ENCODE measurements at regions not wholly inside any gene's neighbourhood (a gene's known extent, or its start where the extent isn't known, plus 50 kb on each side); places are given as distances from the start of the nearest gene placed in this dataset.
A peak's percentile ranks its signal among the peaks of the same experiment; 100 is the strongest.

DNA sequence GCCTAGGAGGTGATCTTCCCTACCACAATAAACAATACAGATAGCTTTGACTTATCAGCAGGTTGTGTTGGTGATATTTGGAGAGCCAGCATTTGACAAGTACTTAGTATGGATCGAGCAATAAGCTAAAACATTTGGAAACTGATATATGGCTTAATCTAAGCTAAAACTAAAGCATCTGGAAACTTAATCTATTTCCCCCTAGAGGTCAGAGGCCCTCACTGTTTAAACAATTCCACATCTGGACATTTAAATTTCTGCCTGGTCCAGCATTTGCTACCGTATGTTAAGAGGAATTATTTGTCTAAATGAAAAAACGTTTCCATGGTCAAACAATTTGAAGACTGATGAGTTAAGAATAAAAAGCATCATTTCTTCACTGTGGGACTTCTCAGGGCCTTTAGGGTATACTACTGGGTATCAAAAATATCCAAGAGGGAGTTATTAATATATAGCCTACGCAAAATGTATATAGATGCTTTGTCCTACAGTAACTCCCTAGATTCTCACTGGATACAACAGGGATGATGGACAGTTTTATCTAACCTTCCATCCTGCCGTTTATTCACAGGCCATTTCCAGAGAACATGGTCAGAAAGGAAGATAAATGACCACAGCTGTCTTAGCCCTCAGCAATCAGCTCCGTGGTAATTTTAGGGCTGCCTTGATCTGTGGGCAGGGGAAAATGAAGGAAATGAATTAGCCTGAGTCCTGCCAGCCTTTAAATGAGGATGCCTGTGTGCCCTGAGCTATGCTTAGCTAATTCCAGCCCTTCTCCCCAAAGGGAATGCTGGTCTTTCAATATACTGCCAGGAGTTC lies 135.4 kb upstream of the NUDT4 start:
- DNase-seq (ENCODE audit: low read depth): peak; percentile 62

DNA sequence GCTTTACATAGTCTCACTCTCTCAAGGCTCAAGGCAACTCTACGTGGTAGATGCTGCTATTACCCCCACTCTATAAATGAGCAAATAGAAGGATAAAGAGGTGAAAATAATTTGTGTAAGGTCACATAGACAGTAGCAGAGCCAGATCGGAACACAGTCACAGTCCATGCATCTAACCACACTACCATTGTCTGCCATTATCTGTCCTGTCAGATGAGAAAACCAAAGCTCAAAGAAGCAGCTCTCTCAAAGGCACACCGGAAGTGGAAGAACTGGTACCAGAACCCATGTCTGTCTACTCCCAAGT lies 134.4 kb upstream of the NUDT4 start:
- no peak for DNase-seq (ENCODE audit: low read depth)

DNA sequence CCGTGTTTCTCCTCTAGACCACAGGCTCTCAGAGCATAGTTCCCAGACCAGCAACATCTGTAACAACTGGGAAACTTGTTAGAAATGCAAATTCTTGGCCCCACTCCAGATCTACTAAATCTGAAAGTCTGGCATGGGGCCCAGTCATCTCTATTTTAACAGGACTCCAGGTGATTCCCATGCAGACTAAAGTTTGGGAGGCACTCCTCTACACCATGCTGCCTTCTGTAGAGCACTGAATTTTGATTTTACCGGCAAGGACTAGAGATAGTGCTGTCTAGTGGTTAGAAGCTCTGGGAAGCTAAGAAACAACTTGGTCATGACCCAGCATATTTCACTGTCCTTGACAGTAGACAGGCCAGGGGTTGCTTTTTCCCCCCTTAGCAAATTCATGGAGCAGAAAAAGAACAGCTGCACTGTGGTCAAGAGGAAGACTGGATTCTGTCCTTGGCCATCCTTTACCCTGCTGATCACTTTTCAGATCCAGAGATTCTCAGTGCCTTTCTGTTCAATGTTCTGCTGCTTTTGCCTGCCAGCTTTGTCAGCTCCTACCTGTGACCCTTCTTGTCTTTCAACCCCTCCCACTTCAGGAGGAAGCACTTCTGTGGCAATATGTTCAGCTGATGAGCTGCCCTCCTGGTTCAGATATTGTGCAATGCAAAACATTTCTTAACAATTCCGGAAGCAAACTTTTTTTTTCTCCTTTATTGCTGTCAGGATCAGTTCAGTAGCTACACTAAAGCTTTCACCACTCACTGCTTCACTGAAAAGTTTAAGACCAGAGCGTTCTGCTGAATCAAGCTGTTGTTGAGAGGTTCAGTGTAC lies 133.8 kb upstream of the NUDT4 start:
- peak; percentile 82 for DNase-seq (ENCODE audit: low read depth)

GRCh38 chr12:93244514-93245077 lies 133.1 kb upstream of the NUDT4 start:
- DNase-seq (ENCODE audit: low read depth): no peak

GRCh38 chr12:93245543-93245942 lies 132.2 kb upstream of the NUDT4 start:
- DNase-seq (ENCODE audit: low read depth): no peak

- DNase-seq (ENCODE audit: low read depth): no peak
These were observed 130.3 kb upstream of the NUDT4 start for GRCh38 chr12:93247313-93247991.

GRCh38 chr12:93252221-93252620 lies 125.5 kb upstream of the NUDT4 start:
- no peak for DNase-seq (ENCODE audit: low read depth)

GRCh38 chr12:93254911-93255310 lies 122.8 kb upstream of the NUDT4 start:
- no peak for DNase-seq (ENCODE audit: low read depth)

DNA sequence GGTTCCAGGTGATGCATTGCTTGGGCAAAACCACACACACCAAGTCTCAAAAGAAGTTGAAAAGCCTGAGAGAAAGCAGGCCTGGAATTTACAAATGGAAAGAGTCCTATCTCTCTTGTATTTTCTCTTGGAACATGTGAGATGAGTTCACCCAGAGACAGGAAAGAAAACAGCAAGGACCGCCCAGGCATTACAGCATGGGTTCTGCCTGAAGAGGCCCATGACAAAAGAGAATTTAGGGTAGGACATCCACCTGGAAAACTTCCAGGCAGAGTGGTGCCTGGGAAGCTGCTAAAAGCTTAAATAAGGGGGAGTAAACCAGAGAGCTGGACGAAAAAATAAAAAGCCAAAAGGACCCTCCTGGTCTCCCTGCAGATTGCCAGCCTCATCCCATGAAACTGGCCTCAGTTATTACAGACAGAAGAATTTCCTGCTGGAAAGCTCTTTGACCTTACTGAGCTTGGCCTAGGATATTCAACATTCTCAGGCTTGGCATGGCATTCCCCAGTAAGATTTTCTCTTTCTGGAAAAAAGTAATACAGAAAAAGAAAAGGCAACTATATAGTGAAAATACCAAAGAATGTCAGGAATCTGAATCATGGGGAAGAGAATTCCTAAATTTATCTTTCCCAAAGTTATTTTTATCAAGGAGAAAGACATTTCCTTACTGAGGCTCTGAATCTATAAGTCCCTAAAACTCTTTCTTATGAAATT lies 121.3 kb upstream of the NUDT4 start:
- DNase-seq (ENCODE audit: low read depth): no peak

DNA sequence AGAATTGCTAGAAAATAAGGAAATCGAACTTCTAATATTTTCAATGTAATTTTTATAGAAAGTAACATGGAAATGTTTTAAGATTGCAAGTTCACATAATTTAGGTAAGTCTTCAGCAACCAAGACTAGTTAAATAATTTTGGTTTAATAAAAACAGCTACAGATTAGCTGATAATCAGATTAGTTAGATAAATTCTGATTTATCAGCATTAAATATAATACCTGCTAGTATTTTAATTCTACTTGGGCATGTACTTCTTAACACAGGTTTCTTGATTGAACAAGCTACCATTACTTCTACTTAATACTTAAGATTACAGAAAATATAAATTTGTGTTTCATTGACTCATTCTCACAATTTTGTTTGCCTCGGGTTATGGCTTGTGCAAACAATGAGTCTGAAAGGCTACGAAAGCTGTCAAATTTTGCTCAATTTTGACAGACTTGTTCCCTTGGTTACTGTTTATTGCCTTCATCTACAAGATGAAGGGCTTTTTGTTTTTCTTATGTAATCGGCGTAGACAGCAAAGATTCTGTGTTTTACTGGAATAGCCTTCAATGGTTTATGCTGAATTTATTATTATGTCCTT lies 116.1 kb upstream of the NUDT4 start:
- no peak for DNase-seq (ENCODE audit: low read depth)

- no peak for DNase-seq (ENCODE audit: low read depth)
These were observed 104.7 kb upstream of the NUDT4 start for GRCh38 chr12:93272997-93273396.

GRCh38 chr12:93273834-93274564 lies 103.7 kb upstream of the NUDT4 start:
- peak; percentile 1 for DNase-seq (ENCODE audit: low read depth)

DNA sequence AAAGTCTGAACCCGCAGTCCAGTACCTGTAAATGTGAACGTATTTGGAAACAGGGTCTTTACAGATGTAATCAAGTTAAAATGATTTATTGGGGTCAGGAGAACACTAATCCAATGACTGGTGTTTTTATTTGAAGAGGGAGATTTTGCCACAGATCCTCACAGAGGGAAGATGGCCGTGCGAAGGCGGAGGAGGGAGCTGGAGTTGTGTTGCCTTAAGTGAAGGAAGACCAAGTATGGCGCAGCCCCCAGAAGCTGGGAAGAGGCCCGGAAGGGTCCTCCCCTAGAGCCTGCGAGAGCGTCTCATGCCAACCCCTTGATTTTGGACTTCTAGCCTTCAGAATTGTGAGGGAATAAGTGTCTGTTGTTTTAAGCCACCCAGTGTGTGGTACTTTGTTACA lies 102.8 kb upstream of the NUDT4 start:
- DNase-seq (ENCODE audit: low read depth): no peak

- no peak for DNase-seq (ENCODE audit: low read depth)
These were observed 102.1 kb upstream of the NUDT4 start for GRCh38 chr12:93275589-93275988.

DNA sequence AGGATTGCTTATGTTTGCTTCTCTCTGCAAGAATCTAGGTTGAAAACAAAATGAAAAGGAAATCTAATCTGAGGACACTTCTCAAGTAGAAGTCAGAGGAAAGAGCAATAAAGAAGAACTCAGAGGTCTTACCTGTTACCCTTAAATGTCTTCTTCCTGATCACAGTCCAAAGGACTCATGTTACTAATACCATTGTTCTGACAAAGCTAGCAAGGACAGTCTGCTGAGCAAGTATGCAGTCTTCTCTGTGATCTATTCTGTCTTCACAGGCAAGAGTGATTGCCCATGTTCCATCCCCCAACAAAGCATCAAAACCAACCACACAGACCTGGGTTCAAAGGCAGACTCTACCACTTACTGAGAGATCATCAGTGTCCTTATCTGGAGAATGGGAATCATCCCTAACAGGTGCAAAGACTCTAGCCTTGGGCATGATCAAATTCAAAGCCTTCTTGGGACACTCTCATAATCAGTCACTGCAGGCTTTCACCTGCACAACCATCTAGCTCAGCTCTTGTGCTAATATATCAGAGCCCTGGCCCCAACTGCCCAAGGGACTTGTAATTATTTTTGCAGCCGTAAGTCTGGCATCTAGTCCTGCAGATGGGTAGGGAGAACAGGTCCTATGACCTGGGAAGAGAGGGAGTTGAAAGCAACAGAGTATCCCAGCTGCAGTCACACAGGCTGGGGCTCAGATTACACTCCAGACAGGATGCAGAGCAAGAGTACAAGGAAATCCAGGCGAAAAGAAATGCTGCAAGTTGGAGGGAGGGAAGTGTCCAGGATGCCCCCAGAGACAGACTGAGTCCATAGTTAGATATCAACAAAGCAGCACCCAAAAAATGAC lies 97.9 kb upstream of the NUDT4 start:
- no peak for DNase-seq (ENCODE audit: low read depth)

- DNase-seq (ENCODE audit: low read depth): no peak
These were observed 90.6 kb upstream of the NUDT4 start for GRCh38 chr12:93287149-93287548.

DNA sequence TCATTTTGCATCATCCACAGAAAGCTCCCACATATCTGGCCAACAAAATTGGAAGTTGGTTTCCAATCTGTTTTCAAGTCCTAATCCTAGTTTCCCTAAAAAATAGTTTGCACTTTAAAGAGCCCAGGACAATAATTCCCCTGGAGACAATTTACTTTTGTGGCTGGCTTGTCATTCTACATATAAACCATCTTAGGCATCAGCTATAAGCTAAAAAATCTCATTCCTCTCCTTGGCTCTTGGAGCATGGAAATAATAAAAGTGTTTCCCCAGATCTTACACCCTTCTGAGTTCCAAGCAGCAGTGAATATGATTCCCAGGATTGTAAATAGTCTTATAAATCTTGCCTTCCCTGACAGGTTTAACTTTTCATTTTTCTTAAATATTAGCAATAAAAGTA lies 89.1 kb upstream of the NUDT4 start:
- DNase-seq (ENCODE audit: low read depth): no peak

DNA sequence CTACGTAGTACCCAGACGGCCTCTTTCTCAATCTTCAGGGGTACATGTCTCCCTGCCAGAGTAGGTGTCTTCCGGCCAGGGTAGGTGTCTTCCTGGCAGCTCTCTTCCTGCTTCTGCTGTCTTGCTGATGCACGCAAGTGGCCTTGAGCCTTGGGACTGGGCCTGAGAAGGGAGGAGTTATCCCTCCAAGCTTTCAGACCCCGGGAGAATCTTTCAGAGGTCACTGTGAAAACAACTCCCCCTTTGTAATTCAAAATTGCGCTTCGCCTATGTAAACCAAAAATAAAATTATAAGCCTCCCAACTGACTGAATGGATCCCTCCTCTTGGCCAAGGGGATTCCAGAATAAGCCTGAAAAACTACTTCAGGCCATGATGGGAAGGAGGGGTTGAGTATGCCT lies 87.3 kb upstream of the NUDT4 start:
- DNase-seq (ENCODE audit: low read depth): no peak

GRCh38 chr12:93292213-93292612 lies 85.5 kb upstream of the NUDT4 start:
- DNase-seq (ENCODE audit: low read depth): no peak
